ENCODE measurements at regions not wholly inside any gene's neighbourhood (a gene's known extent, or its start where the extent isn't known, plus 50 kb on each side); places are given as distances from the start of the nearest gene placed in this dataset.

GRCh38 chr5:135135530-135136226 lies 101.7 kb upstream of the PITX1 start:
- DNase-seq (no peak), ATAC-seq (no peak)
- Histone ChIP-seq H3K36me3 (ENCODE audit: control insufficient read depth, insufficient read depth, low read length) (no peaks in the 10 kb centered on the region), H3K27me3 (ENCODE audit: control insufficient read depth, insufficient read depth, low read length) (no peaks in the 10 kb centered on the region), H3K9me3 (ENCODE audit: control insufficient read depth, insufficient read depth, low read length) (no peaks in the 10 kb centered on the region), H3K4me1 (ENCODE audit: control insufficient read depth, insufficient read depth, low read length) (peaks cover 3% of the 10 kb centered on the region), H3K4me3 (ENCODE audit: low read length) (no peak overlapping the region), H3K27ac (ENCODE audit: low read length) (no peak overlapping the region)
- TF ChIP-seq CTCF (IDR thresholded peaks at IDR 0.05) = no peak
- Mint-ChIP-seq H3K9me3 (no peaks in the 10 kb centered on the region), H3K4me3 (no peak overlapping the region), H3K4me1 (no peaks in the 10 kb centered on the region), H3K36me3 (no peaks in the 10 kb centered on the region), H3K27me3 (ENCODE audit: low read depth in 2 of 2) (peaks cover 0 to 4% of the 10 kb centered on the region in 2 donors), H3K27ac (no peak overlapping the region)
- WGBS (ENCODE audit: insufficient coverage) = 72% methylated on average over 14 of the region's 14 CpGs
- intact Hi-C loops (cut with micrococcal nuclease) = no loop called here

GRCh38 chr5:135134691-135135381 lies 100.8 kb upstream of the PITX1 start:
- TF ChIP-seq CTCF (IDR thresholded peaks at IDR 0.05) = no peak
- peaks cover 0 to 3% of the 10 kb centered on the region in 2 donors for H3K27me3 Mint-ChIP-seq (ENCODE audit: low read depth in 2 of 2)
- H3K4me3 Mint-ChIP-seq = no peak overlapping the region
- no peaks in the 10 kb centered on the region for H3K9me3 Mint-ChIP-seq
- Histone ChIP-seq H3K27me3 (ENCODE audit: control insufficient read depth, insufficient read depth, low read length) (no peaks in the 10 kb centered on the region), H3K4me1 (ENCODE audit: control insufficient read depth, insufficient read depth, low read length) (peaks cover 3% of the 10 kb centered on the region), H3K9me3 (ENCODE audit: control insufficient read depth, insufficient read depth, low read length) (no peaks in the 10 kb centered on the region), H3K27ac (ENCODE audit: low read length) (no peak overlapping the region), H3K36me3 (ENCODE audit: control insufficient read depth, insufficient read depth, low read length) (no peaks in the 10 kb centered on the region), H3K4me3 (ENCODE audit: low read length) (no peak overlapping the region)
- ATAC-seq (no peak), DNase-seq (no peak)
- intact Hi-C loops (cut with micrococcal nuclease) = no loop called here
- H3K4me1 Mint-ChIP-seq = no peaks in the 10 kb centered on the region
- H3K27ac Mint-ChIP-seq = no peak overlapping the region
- 80% methylated on average over 7 of the region's 7 CpGs for WGBS (ENCODE audit: insufficient coverage)
- H3K36me3 Mint-ChIP-seq = no peaks in the 10 kb centered on the region

GRCh38 chr5:135133698-135134515 lies 99.9 kb upstream of the PITX1 start:
- Histone ChIP-seq H3K4me1 (ENCODE audit: control insufficient read depth, insufficient read depth, low read length) (no peaks in the 10 kb centered on the region), H3K27me3 (ENCODE audit: control insufficient read depth, insufficient read depth, low read length) (no peaks in the 10 kb centered on the region), H3K27ac (ENCODE audit: low read length) (no peak overlapping the region), H3K36me3 (ENCODE audit: control insufficient read depth, insufficient read depth, low read length) (no peaks in the 10 kb centered on the region), H3K4me3 (ENCODE audit: low read length) (no peak overlapping the region), H3K9me3 (ENCODE audit: control insufficient read depth, insufficient read depth, low read length) (no peaks in the 10 kb centered on the region)
- no peak overlapping the region for H3K4me3 Mint-ChIP-seq
- H3K27ac Mint-ChIP-seq = no peak overlapping the region
- ATAC-seq (no peak), DNase-seq (no peak)
- H3K36me3 Mint-ChIP-seq = no peaks in the 10 kb centered on the region
- no peaks in the 10 kb centered on the region for H3K9me3 Mint-ChIP-seq
- no peak for TF ChIP-seq CTCF (IDR thresholded peaks at IDR 0.05)
- intact Hi-C loops (cut with micrococcal nuclease) = no loop called here
- H3K4me1 Mint-ChIP-seq = no peaks in the 10 kb centered on the region
- peaks cover 0 to 4% of the 10 kb centered on the region in 2 donors for H3K27me3 Mint-ChIP-seq (ENCODE audit: low read depth in 2 of 2)
- WGBS (ENCODE audit: insufficient coverage) = 61% methylated on average over 18 of the region's 18 CpGs
